Activated naive CD8-positive, alpha-beta T cell treated with anti-CD3 and anti-CD28 coated beads, Interleukin-2, amount 10 ng/mL, durations not matched to agents 7 days and 5 days (primary cell): ENCODE measurements at regions not wholly inside any gene's neighbourhood (a gene's known extent, or its start where the extent isn't known, plus 50 kb on each side); places are given as distances from the start of the nearest gene placed in this dataset.

ENCODE experiments used
- ATAC-seq: fragments of 150-1000 bp; cut with Tn5 transposase; one replicate; pipeline ENCODE4 v1.10.0; 2021; ENCODE audit warnings: low read depth, moderate library complexity
- POLR2A ChIA-PET: fragments of 350-600 bp; sonication (Branson Sonifier 250); formaldehyde crosslinking; loops from one replicate; lab custom pipeline; 2021; ENCODE audit warnings: antibody characterized with exemption; lab: Charles Lee
- DNase-seq: peaks from one replicate; pipeline ENCODE4 v3.0.0; 2021
- H3K27ac Mint-ChIP-seq: one replicate; pipeline ENCODE4 v1.8.0; 2022; ENCODE audit warnings: mild to moderate bottlenecking, mixed read lengths
- H3K27me3 Mint-ChIP-seq: one replicate; pipeline ENCODE4 v1.8.0; 2022; ENCODE audit warnings: mild to moderate bottlenecking, moderate library complexity, mixed read lengths
- H3K36me3 Mint-ChIP-seq: one replicate; pipeline ENCODE4 v1.8.0; 2021; ENCODE audit warnings: mild to moderate bottlenecking, mixed read lengths
- H3K4me1 Mint-ChIP-seq: one replicate; pipeline ENCODE4 v1.8.0; 2021; ENCODE audit warnings: mixed read lengths
- H3K4me3 Mint-ChIP-seq: one replicate; pipeline ENCODE4 v1.8.0; 2022; ENCODE audit warnings: mild to moderate bottlenecking, moderate library complexity, mixed read lengths
- H3K9me3 Mint-ChIP-seq: one replicate; pipeline ENCODE4 v1.8.0; 2021; ENCODE audit warnings: mixed read lengths

DNA sequence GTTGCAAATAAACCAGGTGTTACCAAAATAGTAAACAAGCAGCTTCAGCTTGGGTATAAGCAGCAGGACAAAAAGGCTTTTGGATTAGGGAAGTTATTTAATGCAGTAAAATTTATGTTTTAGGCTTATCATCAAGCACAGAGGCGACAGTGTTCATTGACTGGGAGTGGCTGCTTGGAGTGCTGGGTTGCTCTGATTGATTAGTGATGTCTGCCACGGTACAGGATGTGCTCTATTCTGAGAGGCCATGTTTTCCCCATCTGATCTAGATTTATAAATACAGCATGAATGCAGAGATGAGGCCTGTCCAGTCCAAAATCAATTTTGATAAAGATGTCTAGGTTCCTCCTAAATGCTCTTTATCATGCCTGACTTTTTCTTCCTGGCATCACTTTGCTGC, 83.5 kb downstream of the MAP1LC3B2 start:
- peaks cover under 1% of the 10 kb centered on the region for H3K4me1 Mint-ChIP-seq
- no peak overlapping the region for H3K4me3 Mint-ChIP-seq
- DNase-seq = no peak
- no peak for ATAC-seq
- H3K36me3 Mint-ChIP-seq = peaks cover 2% of the 10 kb centered on the region
- peaks cover 3% of the 10 kb centered on the region for H3K9me3 Mint-ChIP-seq
- H3K27me3 Mint-ChIP-seq = peaks cover 7% of the 10 kb centered on the region
- no peak overlapping the region for H3K27ac Mint-ChIP-seq
- POLR2A ChIA-PET = no interaction called here

DNA sequence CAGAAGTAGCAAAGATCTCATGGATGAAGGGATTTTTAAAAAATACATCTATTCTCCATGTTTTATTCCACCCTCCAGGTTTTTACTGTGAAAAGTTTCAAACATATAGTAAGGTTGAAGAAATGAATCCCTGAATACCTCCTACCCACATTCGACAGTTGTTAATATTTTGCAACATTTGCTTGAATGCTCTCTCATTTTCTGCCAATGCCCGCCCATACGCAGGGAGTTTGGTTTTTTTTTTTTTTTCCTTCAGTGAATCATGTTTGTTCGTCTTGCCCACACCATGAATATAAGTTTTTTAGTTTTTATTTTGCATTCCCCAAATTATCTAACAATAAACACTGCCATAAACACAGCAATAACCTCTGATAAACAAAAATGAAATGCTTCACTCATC, 82.9 kb downstream of the MAP1LC3B2 start:
- H3K36me3 Mint-ChIP-seq = peaks cover 2% of the 10 kb centered on the region
- no peak overlapping the region for H3K4me3 Mint-ChIP-seq
- POLR2A ChIA-PET = no interaction called here

DNA sequence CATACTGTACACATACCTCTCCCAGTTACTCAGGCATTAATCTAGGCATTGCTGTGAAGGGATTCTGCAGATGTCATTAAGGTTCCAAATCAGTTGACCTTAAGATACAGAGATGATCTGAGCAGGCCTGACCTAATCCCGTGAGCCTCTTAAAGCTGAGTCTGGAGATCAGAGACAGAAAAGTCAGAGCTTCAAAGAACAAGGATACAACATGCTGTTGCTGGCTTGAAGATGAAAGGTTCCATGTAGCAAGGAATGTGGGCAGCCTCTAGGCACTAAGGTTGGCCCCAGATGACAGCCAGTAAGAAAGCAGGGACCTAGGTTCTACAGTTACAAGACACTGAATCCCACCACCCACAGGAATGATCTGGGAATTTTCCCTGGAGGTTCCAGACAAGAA, 81.1 kb downstream of the MAP1LC3B2 start:
- Mint-ChIP-seq H3K27ac (no peak overlapping the region), H3K4me1 (no peaks in the 10 kb centered on the region), H3K4me3 (no peak overlapping the region), H3K27me3 (peaks cover 8% of the 10 kb centered on the region), H3K9me3 (peaks cover 3% of the 10 kb centered on the region), H3K36me3 (peaks cover 2% of the 10 kb centered on the region)
- POLR2A ChIA-PET = no interaction called here
- no peak for DNase-seq
- ATAC-seq = no peak

More for the DNA sequence above, 82.9 kb downstream of the MAP1LC3B2 start:
- H3K27ac Mint-ChIP-seq = no peak overlapping the region
- ATAC-seq (no peak), DNase-seq (no peak)
- H3K27me3 Mint-ChIP-seq = peaks cover 7% of the 10 kb centered on the region
- peaks cover 3% of the 10 kb centered on the region for H3K9me3 Mint-ChIP-seq
- no peaks in the 10 kb centered on the region for H3K4me1 Mint-ChIP-seq

DNA sequence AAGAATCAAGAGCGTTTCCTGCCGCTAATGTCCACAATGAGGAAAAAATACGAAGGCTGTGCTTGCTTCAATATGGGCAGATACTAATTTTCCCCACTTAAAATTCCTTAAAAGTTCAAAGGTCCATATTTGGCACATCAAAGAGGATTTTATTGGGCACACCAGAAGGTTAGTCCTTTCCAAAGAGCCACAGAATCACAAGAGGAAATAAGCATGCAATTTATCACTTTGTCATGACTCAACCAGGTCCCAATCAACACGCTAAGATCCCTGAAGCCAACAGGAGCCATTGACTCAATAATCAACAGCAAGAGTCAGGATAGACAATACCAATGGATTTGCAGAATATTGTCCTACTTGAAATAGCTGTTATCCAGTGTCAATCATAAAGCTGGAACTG, 80.6 kb downstream of the MAP1LC3B2 start:
- H3K4me3 Mint-ChIP-seq = no peak overlapping the region

DNA sequence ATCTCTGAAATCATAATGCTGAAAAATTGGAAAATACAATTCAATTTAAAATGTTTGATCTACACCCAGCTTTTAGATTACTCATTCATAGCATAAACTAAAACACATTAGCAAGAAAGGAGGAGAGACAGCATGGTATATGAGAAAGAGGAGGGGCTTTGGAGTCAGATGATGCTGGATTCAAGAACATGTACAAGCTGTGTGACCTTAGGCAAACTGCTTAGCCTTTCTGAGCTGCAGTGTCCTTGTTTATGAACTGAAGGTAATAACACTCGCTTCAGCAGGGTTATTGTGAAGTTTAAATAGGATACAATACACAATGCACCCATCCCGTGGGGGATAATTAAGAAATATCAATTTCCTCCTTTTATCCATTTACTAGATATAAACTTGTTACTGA, 79.2 kb downstream of the MAP1LC3B2 start:
- peaks cover 12% of the 10 kb centered on the region for H3K27me3 Mint-ChIP-seq
- peaks cover 2% of the 10 kb centered on the region for H3K36me3 Mint-ChIP-seq
- no peaks in the 10 kb centered on the region for H3K9me3 Mint-ChIP-seq
- H3K4me3 Mint-ChIP-seq = no peak overlapping the region
- no peaks in the 10 kb centered on the region for H3K4me1 Mint-ChIP-seq
- no peak for ATAC-seq
- POLR2A ChIA-PET = no interaction called here
- no peak for DNase-seq
- no peak overlapping the region for H3K27ac Mint-ChIP-seq

More for the DNA sequence above, 80.6 kb downstream of the MAP1LC3B2 start:
- Mint-ChIP-seq H3K27me3 (peaks cover 8% of the 10 kb centered on the region), H3K9me3 (peaks cover 3% of the 10 kb centered on the region), H3K27ac (no peak overlapping the region), H3K36me3 (peaks cover 2% of the 10 kb centered on the region), H3K4me1 (no peaks in the 10 kb centered on the region)
- POLR2A ChIA-PET = no interaction called here
- no peak for DNase-seq
- no peak for ATAC-seq

DNA sequence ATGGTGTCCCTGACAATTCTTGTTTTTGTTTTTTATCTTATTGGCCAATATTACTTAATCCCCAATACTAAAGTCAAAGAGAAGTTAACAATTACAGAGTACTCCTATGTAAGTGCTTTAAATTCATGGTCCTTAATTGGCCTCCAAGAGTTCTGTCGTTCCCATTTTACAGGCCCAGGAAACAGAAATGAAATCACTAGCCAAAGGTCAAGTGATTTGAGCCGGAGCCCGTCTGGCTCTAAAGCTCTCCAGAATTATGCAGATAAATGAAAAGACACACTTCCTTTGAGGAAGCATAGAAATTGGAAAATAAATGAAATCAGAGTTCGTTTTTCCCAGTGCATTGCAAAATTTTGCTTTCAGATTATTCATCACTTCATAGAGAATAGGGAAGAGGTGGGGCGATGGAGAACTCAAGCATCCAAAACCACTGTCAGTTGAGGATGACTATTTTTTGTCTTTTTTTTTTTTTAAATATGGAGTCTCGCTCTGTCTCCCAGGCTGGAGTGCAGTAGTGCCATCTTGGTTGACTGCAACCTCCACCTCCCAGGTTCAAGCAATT, 78.5 kb downstream of the MAP1LC3B2 start:
- H3K9me3 Mint-ChIP-seq = no peaks in the 10 kb centered on the region
- no peak overlapping the region for H3K27ac Mint-ChIP-seq
- H3K27me3 Mint-ChIP-seq = peaks cover 12% of the 10 kb centered on the region
- no peaks in the 10 kb centered on the region for H3K4me1 Mint-ChIP-seq
- ATAC-seq = no peak
- POLR2A ChIA-PET = no interaction called here
- no peak for DNase-seq
- H3K4me3 Mint-ChIP-seq = no peak overlapping the region
- peaks cover 2% of the 10 kb centered on the region for H3K36me3 Mint-ChIP-seq

DNA sequence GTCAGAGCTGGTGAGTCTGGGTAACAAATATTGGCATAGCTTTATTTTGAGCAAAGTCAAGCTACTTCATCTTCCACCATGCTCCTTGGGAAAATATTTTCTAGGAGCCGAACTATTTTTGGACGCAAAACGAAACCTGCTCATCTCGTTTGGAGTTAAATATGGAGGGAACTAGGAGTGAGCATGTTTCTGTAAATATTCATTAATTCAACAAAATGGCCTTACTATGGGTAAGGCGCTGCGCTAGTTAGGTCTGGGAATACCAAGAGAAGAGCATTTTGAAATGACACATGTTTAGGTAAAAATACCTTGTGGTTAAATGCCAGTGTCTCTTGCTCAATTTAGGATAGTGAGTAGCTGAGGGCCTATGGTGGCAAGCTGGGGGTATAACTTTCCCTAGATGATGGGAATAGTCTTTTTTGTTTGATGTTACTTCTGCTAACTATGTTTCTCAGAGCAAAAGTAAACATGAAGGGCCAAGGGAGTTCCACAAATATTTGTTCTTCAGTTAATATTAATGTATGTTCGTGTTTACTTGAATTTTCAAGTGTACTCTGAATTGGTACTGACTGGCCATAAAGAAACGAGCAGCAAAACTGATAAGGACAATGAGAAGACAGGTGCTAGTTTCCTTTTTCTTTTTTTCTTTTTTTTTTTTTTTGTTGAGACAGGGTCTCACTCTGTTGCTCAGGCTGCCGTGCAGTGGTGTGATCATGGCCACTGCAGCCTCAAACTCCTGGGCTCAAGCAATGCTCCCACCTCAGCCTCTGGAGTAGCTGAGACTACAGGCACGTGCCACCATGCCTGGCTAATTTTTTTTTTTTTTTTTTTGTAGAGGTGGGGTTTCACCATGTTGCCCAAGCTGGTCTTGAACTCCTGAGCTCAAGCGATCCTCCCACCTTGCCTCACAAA, 77.7 kb downstream of the MAP1LC3B2 start:
- DNase-seq (no peak), ATAC-seq (no peak)
- Mint-ChIP-seq H3K27ac (no peak overlapping the region), H3K36me3 (peaks cover 2% of the 10 kb centered on the region), H3K4me1 (no peaks in the 10 kb centered on the region), H3K9me3 (no peaks in the 10 kb centered on the region), H3K4me3 (no peak overlapping the region), H3K27me3 (peaks cover 12% of the 10 kb centered on the region)
- POLR2A ChIA-PET = no interaction called here

DNA sequence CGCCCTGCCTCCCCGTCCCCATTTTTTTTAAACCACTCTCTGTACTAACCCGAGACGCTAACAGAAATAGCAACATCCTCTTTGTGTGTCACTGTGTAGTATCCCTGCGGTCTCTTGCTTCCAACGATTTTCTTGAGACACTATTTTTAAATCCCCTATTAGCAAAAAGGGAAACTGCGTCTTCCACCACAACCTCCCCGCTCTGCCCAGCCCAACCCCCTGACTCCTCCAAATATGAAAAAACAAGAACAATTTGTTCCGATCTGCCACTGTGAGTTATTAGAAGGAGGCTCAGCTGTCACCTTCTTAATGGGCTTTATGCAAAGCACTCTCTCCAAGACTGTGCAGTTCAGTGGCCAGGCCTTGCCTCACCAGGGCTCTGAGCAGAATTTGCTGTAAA, 76.3 kb downstream of the MAP1LC3B2 start:
- DNase-seq (no peak), ATAC-seq (no peak)
- Mint-ChIP-seq H3K9me3 (no peaks in the 10 kb centered on the region), H3K36me3 (no peaks in the 10 kb centered on the region), H3K4me3 (no peak overlapping the region), H3K27me3 (peaks cover 15% of the 10 kb centered on the region), H3K4me1 (no peaks in the 10 kb centered on the region), H3K27ac (no peak overlapping the region)
- POLR2A ChIA-PET = no interaction called here

DNA sequence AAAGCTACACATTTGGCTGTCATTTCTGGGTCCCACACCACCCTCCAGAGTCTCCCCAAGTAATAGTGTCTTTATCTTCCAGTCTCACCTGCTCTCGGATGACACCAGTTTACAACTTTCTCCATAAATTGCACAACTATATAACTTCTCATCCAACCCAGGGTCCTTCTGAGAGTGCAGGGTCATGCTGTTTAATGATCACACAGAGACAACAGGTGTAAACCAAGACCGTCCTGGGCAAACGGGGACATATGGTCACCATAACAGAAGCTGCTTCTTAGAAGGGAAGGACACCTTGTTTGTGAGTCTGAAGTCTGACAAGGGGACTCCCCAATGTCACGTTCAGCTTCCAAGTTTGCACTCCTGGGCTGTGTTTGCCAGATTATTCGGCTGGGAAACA, 74.3 kb downstream of the MAP1LC3B2 start:
- Mint-ChIP-seq H3K9me3 (no peaks in the 10 kb centered on the region), H3K27ac (no peak overlapping the region), H3K4me1 (no peaks in the 10 kb centered on the region), H3K4me3 (no peak overlapping the region), H3K36me3 (no peaks in the 10 kb centered on the region), H3K27me3 (peaks cover 17% of the 10 kb centered on the region)
- POLR2A ChIA-PET = no interaction called here
- ATAC-seq (no peak), DNase-seq (no peak)

DNA sequence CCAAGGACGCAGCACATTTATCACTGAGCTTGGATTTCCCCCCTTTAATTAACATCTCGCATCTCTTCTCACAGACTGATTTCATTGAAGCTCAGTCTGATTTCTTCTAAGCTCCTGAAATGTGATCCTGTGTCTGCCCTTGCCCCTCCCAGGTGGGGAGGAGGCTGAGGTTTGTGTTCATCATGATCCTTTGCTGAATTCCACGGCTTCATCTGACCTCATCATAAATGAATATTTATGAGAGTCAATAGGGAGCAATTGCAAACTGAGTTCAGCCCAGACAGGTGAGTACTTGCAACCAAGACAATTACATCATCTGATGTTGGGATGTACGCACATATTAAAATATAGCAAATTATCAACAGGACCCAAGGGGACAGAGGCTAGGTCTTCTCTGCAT, 72.4 kb downstream of the MAP1LC3B2 start:
- no peak overlapping the region for H3K4me3 Mint-ChIP-seq
- peaks cover 13% of the 10 kb centered on the region for H3K27me3 Mint-ChIP-seq
- DNase-seq = no peak
- no peaks in the 10 kb centered on the region for H3K4me1 Mint-ChIP-seq
- ATAC-seq = no peak
- no peaks in the 10 kb centered on the region for H3K36me3 Mint-ChIP-seq
- no peak overlapping the region for H3K27ac Mint-ChIP-seq
- POLR2A ChIA-PET = no interaction called here
- H3K9me3 Mint-ChIP-seq = no peaks in the 10 kb centered on the region

DNA sequence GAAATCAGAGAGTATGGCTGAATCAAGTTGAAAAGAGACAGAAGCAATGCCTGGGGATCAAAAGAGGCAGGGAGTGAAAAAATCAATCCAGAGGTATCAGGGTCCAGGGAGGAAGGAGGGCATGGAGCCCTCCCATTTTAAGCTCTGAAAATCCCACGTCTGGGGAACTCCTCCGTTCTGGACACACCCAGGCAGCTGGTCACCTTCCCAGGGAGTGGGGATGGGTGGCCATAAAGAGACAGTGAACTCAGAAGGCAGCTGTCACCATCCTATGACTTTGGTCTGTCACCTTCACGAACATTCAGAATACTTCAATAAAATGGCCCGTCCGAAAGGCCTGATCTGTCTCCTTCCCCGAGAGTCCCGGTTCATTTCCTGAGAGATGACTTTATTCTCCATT, 71.6 kb downstream of the MAP1LC3B2 start:
- H3K36me3 Mint-ChIP-seq = no peaks in the 10 kb centered on the region
- no peak overlapping the region for H3K4me3 Mint-ChIP-seq
- H3K4me1 Mint-ChIP-seq = no peaks in the 10 kb centered on the region
- POLR2A ChIA-PET = no interaction called here
- no peak overlapping the region for H3K27ac Mint-ChIP-seq
- H3K27me3 Mint-ChIP-seq = peaks cover 13% of the 10 kb centered on the region
- H3K9me3 Mint-ChIP-seq = no peaks in the 10 kb centered on the region
- ATAC-seq = no peak
- DNase-seq = no peak

DNA sequence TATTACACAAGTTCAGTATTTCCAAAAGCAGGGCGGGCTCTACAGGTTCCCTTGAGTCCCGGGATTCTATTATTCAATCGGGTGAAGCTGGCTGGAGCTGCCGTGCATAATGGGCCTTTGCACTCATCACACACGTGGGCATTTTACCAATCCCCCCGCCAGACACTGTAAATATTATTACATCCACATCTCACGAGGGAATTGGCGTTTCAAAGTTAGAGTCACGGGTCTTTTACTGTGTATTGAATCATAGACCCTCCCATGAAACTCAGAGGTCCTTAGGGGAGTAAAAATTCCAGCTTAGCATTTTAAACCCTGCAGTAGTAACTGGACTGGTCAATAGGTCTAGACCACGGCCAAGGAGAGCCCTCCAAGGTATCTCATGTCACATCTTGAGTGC, 70.3 kb downstream of the MAP1LC3B2 start:
- H3K9me3 Mint-ChIP-seq = no peaks in the 10 kb centered on the region
- POLR2A ChIA-PET = no interaction called here
- DNase-seq = no peak
- no peaks in the 10 kb centered on the region for H3K36me3 Mint-ChIP-seq
- no peak overlapping the region for H3K4me3 Mint-ChIP-seq
- H3K27me3 Mint-ChIP-seq = peaks cover 8% of the 10 kb centered on the region
- no peak for ATAC-seq
- H3K27ac Mint-ChIP-seq = no peak overlapping the region
- no peaks in the 10 kb centered on the region for H3K4me1 Mint-ChIP-seq

DNA sequence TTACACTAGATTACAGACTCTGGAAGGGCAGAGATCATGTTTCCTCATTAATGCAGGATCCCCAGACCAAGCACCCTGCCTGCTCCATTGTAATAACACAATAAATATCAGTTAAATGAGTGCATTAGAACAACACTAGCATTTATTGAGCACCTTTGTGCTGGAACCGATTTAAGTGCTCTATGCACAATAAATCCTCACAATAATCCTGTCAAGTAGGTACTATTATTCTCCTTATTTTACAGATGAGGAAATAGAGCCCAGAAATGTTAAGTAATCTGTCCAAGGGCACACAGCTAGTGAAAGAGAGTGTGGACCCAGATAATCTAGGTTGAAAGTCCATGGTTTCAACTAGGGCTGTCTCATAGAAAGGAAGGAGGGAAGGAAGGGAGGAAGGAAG, 69.8 kb downstream of the MAP1LC3B2 start:
- Mint-ChIP-seq H3K27ac (no peak overlapping the region), H3K27me3 (peaks cover 5% of the 10 kb centered on the region), H3K36me3 (no peaks in the 10 kb centered on the region), H3K9me3 (no peaks in the 10 kb centered on the region), H3K4me1 (no peaks in the 10 kb centered on the region), H3K4me3 (no peak overlapping the region)
- POLR2A ChIA-PET = no interaction called here
- DNase-seq = no peak
- ATAC-seq = no peak

DNA sequence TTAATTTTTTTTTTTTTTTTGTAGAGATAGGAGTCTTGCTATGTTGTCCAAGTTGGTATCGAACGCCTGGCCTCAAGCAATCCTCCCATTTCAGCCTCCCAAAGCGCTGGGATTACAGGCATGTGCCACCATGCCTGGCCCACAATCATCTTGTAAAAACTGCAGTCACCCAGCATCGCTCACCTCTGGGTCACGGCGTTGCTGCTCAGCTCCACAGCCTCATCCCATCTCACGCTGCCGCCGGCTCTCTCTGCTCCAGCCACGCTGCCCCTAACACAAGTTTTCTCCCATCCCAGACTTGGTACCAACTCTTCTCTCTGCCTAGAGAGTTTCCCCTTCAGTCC, 69.2 kb downstream of the MAP1LC3B2 start:
- ATAC-seq = no peak
- no peak overlapping the region for H3K27ac Mint-ChIP-seq

More for the DNA sequence above, 69.2 kb downstream of the MAP1LC3B2 start:
- Mint-ChIP-seq H3K4me3 (no peak overlapping the region), H3K36me3 (no peaks in the 10 kb centered on the region), H3K4me1 (no peaks in the 10 kb centered on the region), H3K9me3 (no peaks in the 10 kb centered on the region), H3K27me3 (peaks cover 5% of the 10 kb centered on the region)
- DNase-seq = no peak
- POLR2A ChIA-PET = no interaction called here
